K562 (cell line): ENCODE measurements at regions not wholly inside any gene's neighbourhood (a gene's known extent, or its start where the extent isn't known, plus 50 kb on each side); places are given as distances from the start of the nearest gene placed in this dataset.

Experiments
- CBX1 ChIP-seq: sonication (generic); IDR thresholded peaks from 2 replicates; pipeline ENCODE4 v1.6.1; 2016; ENCODE audit warnings: antibody characterized with exemption, low read depth, mild to moderate bottlenecking
- CLOCK ChIP-seq: fragments of 250-450 bp; sonication (Bioruptor Pico); IDR thresholded peaks from 2 replicates; pipeline ENCODE4 v1.4.0; 2020; ENCODE audit warnings: mild to moderate bottlenecking, moderate library complexity, borderline replicate concordance
- HMGN3 ChIP-seq: IDR thresholded peaks from 2 replicates; pipeline ENCODE4 v1.6.1; 2011; ENCODE audit warnings: borderline replicate concordance, low read depth, mild to moderate bottlenecking, mixed read lengths, low read length; ENCODE audit not compliant: insufficient read length; ENCODE audit errors: extremely low read depth
- MCM7 ChIP-seq, 2 experiments: fragments of 450-650 bp; IDR thresholded peaks; 2 replicates each; pipeline ENCODE4 v1.6.1; 2016 to 2018
- PRDM10 ChIP-seq: fragments of 450-650 bp; IDR thresholded peaks from 2 replicates; pipeline ENCODE4 v1.6.1; 2018; ENCODE audit not compliant: partially characterized antibody
- SMARCA4 ChIP-seq: fragments of 450-650 bp; IDR thresholded peaks from 2 replicates; pipeline ENCODE4 v1.6.1; 2016
- ZNF586 ChIP-seq: fragments of 450-650 bp; formaldehyde crosslinking; conservative IDR thresholded peaks from 2 replicates; pipeline ENCODE4 v1.4.0; 2020; ENCODE audit warnings: mild to moderate bottlenecking, moderate library complexity
- TF ChIP-seq, protein P1 (sequence below): fragments of 450-650 bp; formaldehyde crosslinking; IDR thresholded peaks from 2 replicates; pipeline ENCODE4 v1.4.0; 2020; ENCODE audit warnings: mild to moderate bottlenecking, mixed read lengths

GRCh38 chr20:33915726-33916331 is 77.9 kb upstream of the RALY start (continued):
- TF ChIP-seq PRDM10 (no peak), MCM7 (IDR thresholded peaks at IDR 0.05) (no peak), HMGN3 (no peak), ZNF586 (CRISPR knock-in tag) (no peak), SMARCA4 (no peak), CLOCK (CRISPR knock-in tag) (no peak), CBX1 (peak; percentile 83; the same call in 1 of the 2 replicates)
- TF ChIP-seq, protein P1, sequence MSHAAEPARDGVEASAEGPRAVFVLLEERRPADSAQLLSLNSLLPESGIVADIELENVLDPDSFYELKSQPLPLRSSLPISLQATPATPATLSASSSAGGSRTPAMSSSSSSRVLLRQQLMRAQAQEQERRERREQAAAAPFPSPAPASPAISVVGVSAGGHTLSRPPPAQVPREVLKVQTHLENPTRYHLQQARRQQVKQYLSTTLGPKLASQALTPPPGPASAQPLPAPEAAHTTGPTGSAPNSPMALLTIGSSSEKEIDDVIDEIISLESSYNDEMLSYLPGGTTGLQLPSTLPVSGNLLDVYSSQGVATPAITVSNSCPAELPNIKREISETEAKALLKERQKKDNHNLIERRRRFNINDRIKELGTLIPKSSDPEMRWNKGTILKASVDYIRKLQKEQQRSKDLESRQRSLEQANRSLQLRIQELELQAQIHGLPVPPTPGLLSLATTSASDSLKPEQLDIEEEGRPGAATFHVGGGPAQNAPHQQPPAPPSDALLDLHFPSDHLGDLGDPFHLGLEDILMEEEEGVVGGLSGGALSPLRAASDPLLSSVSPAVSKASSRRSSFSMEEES (CRISPR knock-in tag), result no peak
